SK-N-DZ (cell line): ENCODE measurements at regions not wholly inside any gene's neighbourhood (a gene's known extent, or its start where the extent isn't known, plus 50 kb on each side); places are given as distances from the start of the nearest gene placed in this dataset.
"Not testable (repeated sequence)": the region's sequence is repeated elsewhere in the genome, so short reads cannot be mapped to it uniquely, and the experiment has no call there.

Experiments used
- DNase-seq: peaks from one replicate; pipeline ENCODE4 v3.0.0-alpha.2; 2015; ENCODE audit warnings: low spot score

DNA sequence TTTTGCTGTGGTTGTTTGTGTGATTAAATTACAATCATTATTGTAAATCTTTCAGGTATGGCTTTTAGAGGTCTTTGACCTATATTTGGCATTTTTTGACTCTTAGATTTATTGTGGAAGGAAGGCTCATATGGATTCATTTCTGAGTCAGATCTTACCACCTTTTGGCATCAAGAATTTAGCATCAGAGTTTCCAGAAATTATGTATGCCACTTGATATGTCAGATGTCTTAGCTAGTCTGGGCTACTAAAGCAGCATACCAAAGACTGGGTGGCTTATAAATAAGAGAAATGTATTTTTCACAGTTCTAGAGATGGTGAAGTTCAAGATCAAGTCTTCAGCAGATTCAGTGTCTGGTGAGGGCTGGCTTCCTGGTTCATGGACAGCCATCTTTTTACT, 129.5 kb upstream of the PZP start:
- no peak for DNase-seq

DNA sequence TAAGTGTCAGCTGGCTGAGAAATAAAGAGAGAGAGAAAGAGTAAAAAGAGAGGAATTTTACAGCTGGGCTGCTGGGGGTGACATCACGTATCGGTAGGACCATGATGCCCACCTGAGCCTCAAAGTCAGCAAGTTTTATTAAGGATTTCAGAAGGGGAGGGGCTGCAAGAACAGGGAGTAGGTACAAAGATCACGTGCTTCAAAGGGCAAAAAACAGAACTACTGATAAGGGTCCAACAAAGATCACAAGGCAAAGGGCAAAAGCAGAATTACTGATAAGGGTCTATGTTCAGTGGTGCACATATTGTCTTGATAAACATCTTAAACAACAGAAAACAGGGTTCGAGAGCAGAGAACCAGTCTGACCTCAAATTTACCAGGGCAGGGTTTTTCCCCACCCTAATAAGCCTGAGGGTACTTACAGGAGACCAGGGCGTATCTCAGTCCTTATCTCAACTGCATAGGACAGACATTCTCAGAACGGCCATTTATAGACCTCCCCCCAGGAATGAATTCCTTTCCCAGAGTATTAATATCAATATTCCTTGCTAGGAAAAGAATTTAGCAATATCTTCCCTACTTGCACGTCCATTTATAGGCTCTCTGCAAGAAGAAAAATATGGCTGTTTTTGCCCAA, 128.3 kb upstream of the PZP start:
- not testable (repeated sequence) for DNase-seq

DNA sequence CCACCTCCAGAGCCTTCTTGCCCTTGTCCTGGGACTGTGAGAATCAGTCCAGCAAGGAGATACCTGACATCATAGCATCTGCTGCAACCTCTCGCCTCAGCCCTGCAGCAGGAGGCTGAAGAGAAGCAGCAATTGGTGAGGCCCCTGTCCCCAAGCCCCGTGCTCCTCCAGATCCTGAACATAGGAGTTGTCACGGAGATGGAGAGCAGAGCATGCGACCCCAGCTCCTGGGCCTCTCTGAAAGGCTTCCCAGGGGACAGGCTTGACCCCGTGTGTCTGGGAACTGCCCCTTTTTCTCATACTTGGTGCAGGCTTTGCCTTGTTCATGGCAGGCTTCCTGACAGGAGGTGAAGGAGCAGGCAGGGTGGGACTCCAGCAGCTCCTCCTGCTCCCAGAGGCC, 127.7 kb upstream of the PZP start:
- DNase-seq = peak; percentile 76

DNA sequence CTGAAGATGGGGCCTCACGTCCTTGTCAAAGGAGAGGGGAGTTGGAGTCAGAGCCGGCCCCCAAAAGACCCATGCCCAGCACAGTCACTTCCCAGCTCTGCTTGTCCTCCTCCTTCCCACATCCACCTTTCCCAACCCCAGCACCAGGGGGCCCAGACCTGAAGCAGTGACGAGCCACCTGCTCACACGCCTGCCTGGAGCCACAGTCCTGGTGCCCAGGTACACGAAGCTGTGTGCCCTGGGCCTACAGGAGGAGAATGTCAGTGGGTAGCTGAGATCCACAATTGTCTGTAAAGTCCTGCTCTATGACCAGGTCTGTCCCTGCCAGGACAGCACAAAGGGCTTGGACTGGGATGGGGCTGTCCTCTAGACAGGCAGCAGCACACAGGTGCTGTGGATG, 126.8 kb upstream of the PZP start:
- DNase-seq = no peak

DNA sequence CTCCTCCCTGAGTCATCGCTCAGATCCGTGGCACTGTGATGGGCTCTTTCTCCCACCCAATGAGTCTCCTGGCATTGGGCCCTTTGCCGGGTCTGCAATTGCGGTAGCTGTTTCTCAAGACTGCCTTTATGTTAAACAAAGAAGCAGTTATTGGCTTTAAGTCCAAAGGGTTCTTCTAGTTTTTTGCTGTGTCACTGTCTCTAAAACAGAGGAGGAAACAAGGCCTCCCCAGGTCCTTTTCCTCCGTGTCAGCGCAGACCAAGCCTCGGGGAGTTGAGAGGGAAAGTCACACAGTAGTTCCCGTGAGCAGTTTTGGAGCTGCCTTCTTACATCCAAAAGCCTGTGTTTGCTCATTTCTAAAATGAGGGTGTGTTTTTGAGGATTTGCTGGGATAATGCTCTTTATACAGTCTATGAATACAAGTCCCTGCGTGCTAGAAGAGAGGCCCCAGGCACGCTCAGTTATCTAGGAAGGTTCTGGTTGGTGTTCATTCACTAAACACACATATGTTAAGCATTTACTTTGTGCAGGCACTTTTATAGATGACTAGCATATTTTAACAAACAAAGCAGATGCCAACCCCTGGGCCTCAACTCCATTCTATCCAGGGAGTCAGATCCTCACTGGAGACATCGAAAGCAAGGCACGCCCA, 126.0 kb upstream of the PZP start:
- no peak for DNase-seq

DNA sequence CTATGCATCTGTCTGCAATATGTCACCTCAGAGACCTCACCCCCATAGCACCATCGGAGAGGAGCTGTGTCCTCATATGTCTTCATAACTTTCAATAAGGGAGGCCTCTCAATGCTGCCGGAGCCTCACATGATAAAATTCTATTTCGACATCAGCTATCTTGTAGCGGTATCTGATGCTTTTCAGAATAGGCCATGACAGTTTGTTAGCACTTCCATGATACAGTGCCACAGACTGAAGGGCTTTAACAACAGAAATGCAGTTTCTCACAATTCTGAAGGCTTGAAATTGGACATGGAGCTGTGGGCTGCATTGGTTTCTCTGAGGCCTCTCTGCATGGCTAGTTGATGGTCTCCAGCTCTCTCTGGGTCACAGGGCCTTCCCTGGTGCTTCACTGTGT, 125.0 kb upstream of the PZP start:
- no peak for DNase-seq

DNA sequence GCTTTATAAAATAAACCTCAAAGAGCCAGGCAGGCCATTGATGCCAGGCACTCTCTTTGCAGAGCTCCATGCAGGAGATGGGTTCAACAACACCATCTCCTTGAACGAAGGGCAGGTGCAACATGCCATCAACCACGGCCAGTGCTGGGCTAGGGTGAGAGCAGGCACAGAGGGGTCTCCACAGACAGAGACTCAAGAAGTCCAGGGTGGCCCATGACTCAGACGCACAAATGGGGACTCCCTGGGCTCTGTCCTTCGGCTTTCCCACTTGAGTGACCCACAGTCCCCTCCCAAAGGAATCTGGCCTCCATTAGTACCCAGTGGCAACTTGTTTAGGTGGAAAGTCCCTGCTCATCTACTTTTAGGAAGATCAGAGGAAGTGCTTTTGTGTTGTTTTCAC, 124.4 kb upstream of the PZP start:
- no peak for DNase-seq

DNA sequence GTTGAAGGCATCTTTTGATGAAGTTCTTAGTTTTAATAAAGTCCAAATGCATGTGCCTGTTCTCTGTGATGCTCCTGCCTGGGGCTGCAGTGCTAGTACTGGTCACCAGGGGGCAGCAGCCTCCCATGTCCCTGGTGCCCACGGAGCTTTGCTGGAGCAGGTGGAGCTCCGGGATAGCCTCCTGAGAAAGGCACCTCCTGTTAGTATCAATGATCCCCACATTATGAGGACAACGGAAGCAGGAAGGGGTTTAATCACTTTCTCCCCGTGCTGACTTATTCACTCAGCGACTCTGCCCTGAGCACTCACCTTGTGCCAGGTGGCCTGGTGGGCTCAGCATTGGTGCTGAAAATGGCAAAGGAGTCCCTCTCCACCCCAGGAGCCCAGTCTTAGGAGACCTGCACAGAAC, 123.0 kb upstream of the PZP start:
- DNase-seq = peak; percentile 63

DNA sequence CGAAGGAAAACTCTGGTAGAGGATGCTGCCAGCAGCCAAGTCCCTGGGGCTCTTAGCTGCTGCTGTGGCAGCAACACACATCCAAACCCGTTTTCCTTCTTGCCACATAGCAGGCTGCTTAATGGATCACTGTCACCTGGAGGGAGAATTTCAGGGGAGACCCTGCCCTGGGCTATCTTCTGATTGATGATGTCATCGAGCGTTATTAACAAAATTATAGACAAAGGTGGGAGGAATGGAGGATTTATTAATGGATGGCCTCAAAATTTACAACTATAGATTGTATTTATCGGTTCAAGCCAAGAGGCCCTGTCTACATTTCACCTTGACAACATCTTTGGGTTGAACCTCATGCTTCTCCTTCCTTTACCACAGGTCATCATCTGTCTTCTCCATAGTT, 120.8 kb upstream of the PZP start:
- DNase-seq = no peak

DNA sequence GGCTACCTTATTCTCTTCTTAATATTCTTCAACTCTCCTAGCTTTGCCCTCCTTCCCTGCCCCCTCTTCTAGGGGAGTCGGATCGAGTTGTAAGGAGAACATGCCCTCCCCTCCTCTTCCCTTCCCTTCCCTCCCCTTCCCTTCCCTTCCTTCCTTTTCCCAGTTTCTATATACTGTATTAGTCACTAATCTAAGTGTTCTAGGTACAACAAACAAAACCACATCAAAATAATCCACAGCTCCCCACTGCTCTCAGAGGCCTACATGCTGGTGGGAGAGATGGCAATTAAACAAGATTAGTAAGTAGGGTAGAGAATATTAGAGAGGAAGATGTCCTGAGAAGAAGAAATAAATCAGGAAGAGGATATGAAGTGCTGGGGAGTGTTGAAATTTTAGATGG, 119.9 kb upstream of the PZP start:
- no peak for DNase-seq

DNA sequence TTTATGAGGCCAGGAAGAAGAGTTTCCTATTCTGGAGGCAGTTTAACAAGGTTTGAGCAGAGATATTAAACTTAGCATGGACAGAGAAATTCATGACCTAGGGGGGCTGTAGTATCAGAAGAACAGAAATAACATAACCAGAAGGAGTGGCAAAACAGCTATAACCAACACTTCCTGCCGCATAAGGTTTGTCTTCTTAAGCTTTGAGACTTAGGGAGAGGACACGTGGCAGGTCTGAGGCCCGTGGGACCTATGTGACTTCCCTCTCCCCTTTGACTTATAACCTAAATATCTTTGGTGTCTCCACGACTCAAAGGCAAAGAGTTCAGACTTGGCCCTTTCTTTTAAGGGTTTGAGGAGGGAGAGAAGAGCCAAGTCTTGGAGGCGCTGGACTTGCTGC, 119.1 kb upstream of the PZP start:
- no peak for DNase-seq

DNA sequence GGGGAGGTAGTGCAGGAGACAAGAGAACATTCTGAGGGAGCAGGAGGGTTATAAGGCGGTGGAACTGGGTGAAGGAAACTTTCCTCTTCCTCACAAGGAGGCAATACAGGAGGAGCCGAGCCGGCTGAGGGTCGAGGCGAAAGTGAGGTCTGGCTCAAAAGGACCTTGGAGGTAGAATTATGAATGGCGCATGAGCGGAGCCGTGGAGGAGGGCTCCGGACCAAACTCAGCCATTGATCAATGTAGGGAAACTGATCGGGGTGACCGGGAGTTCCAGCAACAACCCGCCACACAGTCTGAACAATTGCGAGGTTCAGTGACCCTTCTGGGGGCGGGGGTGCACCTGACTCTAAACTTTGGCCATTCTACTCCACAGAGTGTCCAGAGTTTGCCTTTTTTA, 118.7 kb upstream of the PZP start:
- DNase-seq = not testable (repeated sequence)

DNA sequence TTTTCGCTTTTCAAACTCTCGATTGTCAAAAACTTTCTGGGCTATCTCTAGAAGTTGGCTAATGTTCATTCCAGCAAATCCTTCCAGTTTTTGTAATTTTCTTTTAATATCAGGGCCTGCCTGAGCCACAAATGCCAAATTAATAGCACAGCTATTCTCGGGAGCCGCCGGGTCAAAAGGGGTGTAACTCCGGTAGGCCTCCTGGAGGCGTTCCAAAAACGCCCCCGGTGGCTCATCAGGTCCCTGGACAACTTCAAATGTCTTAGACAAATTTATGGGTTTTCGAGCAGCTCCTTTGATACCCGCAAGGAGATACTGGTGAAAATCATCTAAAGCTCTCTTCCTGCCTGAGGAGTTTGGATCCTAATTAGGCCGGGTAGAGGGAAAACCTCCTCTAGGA, 117.9 kb upstream of the PZP start:
- no peak for DNase-seq

DNA sequence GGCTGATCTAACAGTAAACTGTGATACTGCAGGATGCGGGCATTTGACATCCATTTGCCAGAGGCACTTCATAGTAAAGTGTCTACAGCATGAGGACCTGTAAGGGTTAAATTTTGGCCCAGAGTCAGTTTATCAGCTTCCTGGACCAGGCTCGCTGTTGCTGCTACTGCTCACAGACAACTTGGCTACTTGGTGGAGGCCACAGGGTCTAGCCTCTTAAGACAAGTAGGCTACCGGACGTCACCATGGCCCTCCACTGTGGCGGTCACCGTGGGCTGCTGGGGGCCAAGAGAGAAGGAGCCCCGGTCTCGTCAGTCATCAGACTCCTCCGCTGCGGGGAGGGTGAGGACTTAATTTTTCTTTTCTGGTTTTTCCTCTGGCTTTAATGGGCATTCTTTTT, 117.3 kb upstream of the PZP start:
- no peak for DNase-seq

DNA sequence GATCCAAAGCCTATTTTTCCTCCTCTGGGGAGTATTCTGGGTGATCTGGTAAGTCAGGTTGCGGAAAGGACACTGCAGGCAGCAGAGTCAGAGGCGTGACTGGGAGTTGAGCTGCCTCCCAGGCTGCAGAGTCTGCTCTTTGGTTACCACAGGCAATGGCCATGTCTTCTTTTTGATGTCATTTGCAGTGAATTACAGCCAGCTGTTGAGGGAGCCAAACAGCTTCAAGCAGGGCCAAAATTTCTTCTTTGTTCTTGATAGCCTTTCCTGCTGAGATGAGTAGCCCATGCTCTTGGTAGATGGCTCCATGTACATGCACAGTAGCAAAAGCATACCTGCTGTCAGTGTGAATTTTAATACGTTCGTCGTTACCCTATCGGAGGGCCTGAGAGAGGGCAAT, 116.6 kb upstream of the PZP start:
- no peak for DNase-seq

DNA sequence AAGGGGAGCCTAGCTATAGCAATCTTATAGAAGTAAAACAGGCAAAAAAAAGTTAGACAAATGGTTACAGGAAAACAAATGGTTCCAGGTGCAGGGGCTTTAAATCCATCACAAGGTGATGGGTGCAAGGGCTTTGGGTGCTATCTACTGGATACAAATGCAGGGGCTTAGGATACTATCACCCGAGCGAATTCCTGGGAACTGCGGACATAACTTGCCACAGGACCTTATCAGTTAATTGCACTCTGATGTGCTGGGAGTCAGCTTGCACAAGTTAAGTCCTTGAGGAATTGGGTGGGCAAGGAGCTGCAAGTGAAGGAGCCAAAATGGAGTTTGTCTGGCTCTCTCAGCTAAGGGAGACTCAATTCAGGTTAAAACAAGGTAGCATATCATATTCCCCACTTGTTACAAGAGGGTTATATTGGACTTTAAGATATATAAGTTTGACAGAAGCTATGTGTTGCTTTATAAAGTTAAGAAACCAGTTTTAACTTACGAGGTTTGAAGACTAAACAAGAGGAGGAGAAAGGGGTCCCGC, 115.0 kb upstream of the PZP start:
- no peak for DNase-seq

DNA sequence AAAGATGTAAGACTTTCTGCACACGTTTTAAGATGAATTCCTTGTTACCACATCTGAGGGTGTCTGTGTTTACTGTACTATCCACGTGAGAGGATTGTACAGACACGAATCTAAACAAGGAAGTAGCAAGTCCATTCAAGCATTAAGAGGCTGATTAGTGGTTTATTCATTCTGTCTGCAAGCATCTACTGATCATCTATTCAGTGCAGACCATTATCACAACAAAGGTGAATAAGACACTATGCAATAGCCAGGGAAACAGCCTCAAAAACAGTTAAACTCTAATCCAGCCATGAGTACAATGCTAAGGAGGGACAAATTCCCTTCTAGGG, 111.6 kb upstream of the PZP start:
- DNase-seq = no peak

DNA sequence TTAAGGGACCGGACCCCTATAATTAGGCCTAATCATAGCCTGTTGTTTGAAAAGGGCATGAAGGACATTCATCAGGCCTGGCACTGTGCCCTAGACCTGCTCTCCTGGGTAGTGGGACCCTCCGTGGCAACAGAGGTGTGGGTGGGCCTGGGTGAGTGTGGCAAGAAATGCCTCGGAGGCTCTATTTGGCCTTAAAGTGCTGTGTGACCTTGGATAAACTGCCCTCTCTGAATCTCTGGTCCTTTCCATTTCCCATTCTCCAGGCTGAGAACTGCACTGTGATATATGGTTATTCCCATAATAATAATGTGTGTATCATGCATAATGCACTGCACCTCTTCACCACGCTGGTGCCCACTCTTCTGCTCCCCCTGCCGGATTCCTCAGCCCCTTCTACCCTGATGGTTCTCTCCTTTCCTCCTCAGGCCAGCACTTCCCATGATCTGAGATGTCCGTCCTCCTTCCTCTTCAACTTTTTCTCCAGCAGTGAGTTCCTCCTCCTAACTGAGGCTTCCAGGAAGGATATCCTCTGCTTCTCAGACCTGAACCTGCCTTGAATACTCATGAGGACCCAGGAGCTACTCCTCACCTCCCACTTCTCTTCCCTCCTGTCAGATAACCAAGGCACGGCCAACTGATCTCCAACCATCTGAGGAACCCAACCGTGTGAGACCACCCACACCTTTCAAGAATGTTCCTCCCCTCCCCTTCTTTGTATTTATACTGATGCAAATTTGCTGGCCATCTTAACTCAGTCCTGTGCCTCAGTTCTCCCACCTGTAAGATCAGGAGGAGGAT, 111.0 kb upstream of the PZP start:
- DNase-seq = no peak

DNA sequence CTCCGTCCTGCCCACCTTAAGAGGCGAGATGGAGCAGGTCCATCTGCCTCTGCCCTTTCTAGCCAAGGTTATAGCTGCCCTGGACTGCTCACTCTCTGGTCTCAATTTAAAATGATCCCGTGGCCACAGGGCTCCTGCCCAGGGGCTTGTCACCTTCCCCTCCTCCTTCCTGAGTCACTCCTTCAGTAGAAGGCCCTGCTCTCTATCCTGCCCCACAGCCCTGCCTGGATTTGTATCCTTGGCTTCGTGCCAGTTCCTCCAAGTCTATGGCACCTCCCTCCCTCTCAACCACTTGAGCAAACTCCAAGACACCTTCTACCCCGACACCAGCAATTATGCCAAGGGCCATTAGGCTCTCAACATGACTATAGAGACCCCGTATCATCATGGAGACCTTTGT, 105.3 kb upstream of the PZP start:
- DNase-seq = not testable (repeated sequence)

DNA sequence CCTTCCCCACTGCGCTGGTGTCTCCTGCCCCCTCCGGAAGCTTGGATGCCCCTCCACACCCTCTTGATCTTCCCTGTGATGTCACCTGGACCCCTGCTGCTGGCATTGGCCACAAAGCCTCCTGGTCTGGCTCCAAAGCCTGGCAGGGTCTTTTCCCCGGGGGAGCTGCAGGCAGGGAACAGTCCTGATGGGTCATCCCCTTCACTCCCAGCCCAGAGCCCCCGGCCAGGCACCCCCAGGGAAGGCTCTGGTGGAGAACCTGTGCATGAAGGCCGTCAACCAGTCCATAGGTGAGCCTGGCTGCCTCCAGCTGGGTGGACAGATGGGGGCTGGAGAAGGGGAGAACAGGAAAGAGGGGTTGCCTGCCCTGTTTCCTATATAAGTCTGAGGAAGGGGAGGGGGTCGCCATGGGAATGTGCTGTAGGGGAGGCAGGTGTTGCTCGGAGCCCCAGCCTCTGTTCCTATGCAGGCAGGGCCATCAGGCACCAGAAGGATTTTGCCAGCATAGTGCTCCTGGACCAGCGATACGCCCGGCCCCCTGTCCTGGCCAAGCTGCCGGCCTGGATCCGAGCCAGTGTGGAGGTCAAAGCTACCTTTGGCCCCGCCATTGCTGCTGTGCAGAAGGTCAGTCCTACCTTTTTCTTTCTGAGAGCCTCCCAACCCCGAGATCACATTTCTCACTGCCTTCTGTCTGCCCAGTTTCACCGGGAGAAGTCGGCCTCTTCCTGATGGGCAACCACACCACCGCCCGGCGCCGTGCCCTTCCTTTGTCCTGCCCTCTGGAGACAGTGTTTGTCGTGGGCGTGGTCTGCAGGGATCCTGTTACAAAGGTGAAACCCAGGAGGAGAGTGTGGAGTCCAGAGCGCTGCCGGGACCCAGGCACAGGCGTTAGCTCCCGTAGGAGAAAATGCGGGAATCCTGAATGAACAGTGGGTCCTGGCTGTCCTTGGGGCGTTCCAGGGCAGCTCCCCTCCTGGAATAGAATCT, 104.5 kb upstream of the PZP start:
- not testable (repeated sequence) for DNase-seq

DNA sequence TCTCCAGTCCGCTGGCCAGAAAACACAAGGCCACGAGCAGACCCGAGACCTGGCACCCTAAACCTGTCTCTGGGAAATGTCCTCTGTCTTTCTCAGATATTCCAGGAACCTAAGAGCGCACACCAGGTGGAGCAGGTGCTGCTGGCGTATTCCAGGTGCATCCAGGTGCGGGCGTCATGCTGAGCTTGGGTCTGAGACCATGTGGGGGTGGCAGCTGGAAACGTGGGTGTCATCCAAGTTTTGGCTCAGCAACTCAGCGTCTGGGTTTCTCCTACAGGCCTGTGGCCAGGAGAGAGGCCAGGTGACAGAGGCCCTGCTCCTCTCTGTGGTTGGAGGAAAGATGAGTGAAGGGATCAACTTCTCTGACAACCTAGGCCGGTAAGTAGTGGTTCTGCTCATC, 103.3 kb upstream of the PZP start:
- DNase-seq = not testable (repeated sequence)

DNA sequence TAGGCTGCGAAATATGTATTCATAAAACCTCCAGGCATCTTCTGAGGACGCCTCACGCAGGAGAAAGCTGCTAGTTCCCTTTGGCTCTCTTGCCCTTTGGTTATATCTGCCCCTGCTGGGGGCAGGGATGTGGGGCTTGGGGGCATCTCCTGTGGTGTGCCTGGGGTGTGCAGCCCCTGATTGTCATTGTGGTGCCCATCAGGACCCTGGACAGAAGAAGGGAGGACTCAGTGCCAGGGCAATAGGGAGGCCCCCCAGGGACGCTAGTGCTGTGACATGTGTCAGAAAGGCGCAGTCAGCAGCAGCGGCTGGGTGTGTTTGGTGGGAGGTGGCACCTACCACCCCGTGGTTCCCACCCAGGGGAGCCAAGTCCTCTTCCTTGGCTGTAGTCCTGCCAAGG, 102.5 kb upstream of the PZP start:
- not testable (repeated sequence) for DNase-seq
